KOPT-K1 (cell line): ENCODE measurements at regions not wholly inside any gene's neighbourhood (a gene's known extent, or its start where the extent isn't known, plus 50 kb on each side); places are given as distances from the start of the nearest gene placed in this dataset.
A peak's percentile ranks its signal among the peaks of the same experiment; 100 is the strongest.

ENCODE experiments used
- H3K27ac ChIP-seq: fragments of 200-600 bp; sonication (generic); 2 replicates; pipeline ENCODE4 v1.5.1; 2016; ENCODE audit warnings: antibody characterized with exemption, mild to moderate bottlenecking, low read depth, low read length; ENCODE audit not compliant: poor library complexity, severe bottlenecking
- H3K36me3 ChIP-seq: fragments of 200-600 bp; sonication (generic); 2 replicates; pipeline ENCODE4 v1.5.1; 2017; ENCODE audit warnings: antibody characterized with exemption, mild to moderate bottlenecking, low read length, moderate library complexity; ENCODE audit not compliant: insufficient read depth
- H3K9me3 ChIP-seq: fragments of 200-600 bp; sonication (generic); 2 replicates; pipeline ENCODE4 v1.5.1; 2017; ENCODE audit warnings: antibody characterized with exemption, low read length, mild to moderate bottlenecking; ENCODE audit not compliant: insufficient read depth, poor library complexity, severe bottlenecking

DNA sequence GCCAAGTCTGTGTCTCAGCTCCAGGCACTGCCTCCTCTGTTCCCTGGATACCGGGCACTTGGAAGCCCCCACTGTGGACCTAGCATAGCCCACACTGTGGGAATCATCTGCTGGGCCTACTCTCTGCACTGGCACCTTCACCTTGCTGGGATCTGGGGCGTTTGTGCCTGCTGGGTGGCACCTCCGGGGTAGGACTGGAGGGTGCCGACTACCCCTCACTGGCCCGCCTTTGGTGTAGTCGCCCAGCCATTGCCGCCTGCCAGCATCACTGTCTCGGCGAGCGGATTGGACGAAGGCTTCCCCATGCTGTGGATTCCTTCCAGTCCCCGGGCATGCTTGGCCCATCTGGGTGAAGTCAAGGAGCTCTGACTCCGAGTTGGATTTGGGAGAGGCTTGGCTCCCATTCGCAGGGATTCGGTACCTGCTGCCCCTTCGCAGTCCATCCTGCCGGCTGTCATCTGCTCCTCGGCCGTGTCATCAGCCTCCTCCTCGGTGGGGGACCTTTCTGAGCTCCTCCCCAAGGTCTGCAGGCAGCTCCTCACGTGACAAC, 180.6 kb upstream of the HDAC4 start:
- H3K36me3 ChIP-seq, result no peaks in the 10 kb centered on the region
- no peaks in the 10 kb centered on the region for H3K9me3 ChIP-seq
- peak overlapping the region; percentile 19 for H3K27ac ChIP-seq

DNA sequence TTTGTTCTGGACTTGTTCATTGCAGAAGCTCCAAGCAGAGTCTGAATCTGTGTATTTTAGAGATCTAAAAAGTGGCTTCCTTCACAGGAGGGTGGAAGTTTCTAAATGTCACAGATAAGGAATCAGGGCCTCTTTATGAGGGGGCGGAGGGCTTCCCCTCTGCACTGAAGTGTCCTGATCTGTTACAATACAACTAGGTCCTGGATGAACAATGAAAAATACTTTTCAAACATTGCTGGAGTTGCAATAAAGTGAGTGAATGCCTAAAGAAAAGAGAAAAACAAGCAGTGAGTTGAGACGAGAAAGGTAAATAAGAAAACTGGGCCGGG, 179.3 kb upstream of the HDAC4 start:
- no peaks in the 10 kb centered on the region for H3K9me3 ChIP-seq
- peak overlapping the region; percentile 47 for H3K27ac ChIP-seq

GRCh38 chr2:239579524-239580198, 178.8 kb upstream of the HDAC4 start:
- no peaks in the 10 kb centered on the region for H3K9me3 ChIP-seq
- peak overlapping the region; percentile 47 for H3K27ac ChIP-seq
- H3K36me3 ChIP-seq, result no peaks in the 10 kb centered on the region

More for the DNA sequence above, 179.3 kb upstream of the HDAC4 start:
- no peaks in the 10 kb centered on the region for H3K36me3 ChIP-seq

DNA sequence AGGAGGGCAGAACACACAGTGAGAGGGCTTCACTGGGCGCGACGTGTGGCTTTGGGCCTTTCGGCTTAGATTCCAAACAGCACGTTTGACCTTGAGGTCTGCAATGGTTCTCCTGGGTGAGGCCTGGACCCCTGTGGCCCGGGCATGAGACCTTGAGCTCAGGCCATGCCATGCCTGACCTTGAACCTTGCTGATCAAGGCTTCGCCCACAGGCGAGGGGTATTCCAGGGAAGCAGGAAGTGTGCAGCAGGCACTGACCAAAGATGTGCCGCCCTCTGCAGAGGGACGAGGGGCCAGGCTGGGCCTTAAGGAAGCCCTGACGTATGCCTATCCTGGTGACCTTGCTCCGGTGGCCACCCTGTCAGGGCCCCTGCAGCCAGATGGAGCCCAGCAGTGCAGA, 178.3 kb upstream of the HDAC4 start:
- Histone ChIP-seq H3K36me3 (no peaks in the 10 kb centered on the region), H3K9me3 (no peaks in the 10 kb centered on the region), H3K27ac (peak overlapping the region; percentile 47)

- no peaks in the 10 kb centered on the region for H3K9me3 ChIP-seq
- no peak overlapping the region for H3K27ac ChIP-seq
- H3K36me3 ChIP-seq, result no peaks in the 10 kb centered on the region
Measured at GRCh38 chr2:239578381-239578780, 177.6 kb upstream of the HDAC4 start.

DNA sequence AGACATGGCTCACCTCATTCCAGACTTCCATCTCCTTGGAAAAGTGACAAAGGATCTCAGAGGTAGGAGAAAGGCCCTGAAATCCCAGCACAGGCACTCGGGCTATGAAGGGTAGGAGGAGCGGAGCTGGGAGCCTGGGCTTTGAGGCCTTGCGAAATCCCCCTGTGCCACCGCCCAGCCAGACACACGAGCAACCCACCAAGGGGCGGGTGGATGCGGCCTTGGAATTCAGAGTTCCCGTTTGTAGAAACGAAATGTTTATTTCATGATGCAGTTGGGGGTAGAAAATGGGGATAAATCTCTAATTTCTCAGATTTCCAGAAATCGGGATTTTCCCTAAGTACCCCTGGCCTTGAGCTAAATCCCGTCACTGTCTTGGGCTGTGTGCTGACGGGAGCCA, 177.1 kb upstream of the HDAC4 start:
- Histone ChIP-seq H3K9me3 (no peaks in the 10 kb centered on the region), H3K36me3 (no peaks in the 10 kb centered on the region), H3K27ac (no peak overlapping the region)

DNA sequence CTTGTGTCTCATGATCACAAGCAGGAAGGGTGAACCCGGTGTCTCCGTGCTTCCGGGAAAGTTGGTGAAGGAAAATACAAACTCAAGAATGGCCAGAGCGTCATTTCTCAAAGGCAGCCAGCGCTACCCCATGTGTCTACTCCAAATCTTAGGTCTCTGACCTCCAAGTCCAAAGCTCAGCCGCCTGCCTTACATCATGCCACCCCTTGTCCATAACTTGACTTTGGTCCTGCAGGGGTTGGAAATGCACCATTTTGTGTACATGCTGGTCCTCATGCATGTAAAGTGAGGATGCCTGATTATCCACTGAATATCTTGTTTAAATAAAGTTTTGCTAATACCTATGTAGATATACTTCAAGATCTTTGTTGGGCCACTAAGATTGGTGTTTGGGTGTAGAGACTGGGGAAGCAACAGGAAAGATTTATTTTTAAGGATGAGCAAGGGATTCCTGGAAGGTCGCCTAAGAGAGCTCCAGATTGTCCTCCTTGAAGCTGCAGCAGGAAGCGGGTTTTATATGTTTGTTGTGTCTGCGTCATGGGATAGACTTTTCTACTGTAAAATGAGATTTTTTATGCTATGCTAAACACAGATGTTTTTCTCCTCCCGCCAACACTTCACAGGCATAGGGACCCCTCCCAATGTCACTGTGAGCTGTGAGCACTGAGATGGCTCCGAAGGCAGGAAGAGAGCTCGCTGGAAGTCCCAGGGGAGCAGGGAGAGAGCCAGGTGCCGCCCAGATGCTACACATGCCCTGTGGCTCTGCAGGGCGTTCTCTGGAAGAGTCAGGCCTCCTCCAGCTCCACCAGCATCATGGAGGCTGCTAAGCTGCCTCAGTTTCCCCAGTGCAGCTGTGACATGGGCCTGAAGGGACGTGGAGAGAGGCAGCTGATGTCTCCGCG, 176.2 kb upstream of the HDAC4 start:
- no peaks in the 10 kb centered on the region for H3K9me3 ChIP-seq
- H3K27ac ChIP-seq, result no peak overlapping the region
- H3K36me3 ChIP-seq, result no peaks in the 10 kb centered on the region

GRCh38 chr2:239575931-239576445, 175.2 kb upstream of the HDAC4 start:
- Histone ChIP-seq H3K9me3 (no peaks in the 10 kb centered on the region), H3K36me3 (no peaks in the 10 kb centered on the region), H3K27ac (no peak overlapping the region)

DNA sequence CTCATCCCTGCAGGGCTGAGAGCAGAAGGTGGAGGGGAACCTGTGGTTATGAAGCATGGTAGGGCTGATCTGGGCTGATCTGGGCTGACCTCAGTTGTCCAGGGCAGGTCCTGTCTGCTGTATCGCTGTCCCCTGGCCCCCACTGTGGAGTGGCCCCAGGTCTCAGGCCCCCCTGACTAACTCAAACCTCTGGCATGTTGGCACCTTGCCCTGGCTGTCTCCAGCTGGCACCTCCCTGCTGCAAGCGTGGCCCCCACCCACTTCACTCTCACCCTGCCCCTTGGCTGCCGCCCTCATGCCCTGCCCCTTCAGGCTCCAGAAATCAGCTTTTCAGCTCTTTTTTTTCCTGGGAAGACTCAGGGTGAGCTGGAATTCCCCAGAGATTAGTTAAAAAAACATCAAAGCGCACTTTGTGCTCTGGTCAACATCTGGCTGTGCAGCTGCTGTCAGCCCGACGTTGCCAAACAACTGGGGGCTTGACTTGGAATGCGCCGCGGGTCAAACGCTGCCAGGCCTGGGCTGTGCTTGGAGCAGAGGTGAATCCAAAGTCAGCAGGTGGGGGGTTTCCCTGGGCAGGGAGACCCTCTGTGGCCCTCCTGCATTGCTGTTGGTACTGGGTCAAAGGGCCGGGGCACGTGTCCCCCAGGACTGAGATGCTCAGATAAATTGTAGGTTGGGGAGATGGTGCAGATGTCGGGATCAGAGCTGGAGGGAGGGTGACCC, 173.8 kb upstream of the HDAC4 start:
- H3K27ac ChIP-seq, result no peak overlapping the region
- H3K9me3 ChIP-seq, result no peaks in the 10 kb centered on the region
- H3K36me3 ChIP-seq, result no peaks in the 10 kb centered on the region

- Histone ChIP-seq H3K9me3 (no peaks in the 10 kb centered on the region), H3K27ac (no peak overlapping the region), H3K36me3 (no peaks in the 10 kb centered on the region)
Measured at GRCh38 chr2:239574054-239574433, 173.2 kb upstream of the HDAC4 start.

GRCh38 chr2:239570971-239571520, 170.2 kb upstream of the HDAC4 start:
- no peaks in the 10 kb centered on the region for H3K36me3 ChIP-seq

DNA sequence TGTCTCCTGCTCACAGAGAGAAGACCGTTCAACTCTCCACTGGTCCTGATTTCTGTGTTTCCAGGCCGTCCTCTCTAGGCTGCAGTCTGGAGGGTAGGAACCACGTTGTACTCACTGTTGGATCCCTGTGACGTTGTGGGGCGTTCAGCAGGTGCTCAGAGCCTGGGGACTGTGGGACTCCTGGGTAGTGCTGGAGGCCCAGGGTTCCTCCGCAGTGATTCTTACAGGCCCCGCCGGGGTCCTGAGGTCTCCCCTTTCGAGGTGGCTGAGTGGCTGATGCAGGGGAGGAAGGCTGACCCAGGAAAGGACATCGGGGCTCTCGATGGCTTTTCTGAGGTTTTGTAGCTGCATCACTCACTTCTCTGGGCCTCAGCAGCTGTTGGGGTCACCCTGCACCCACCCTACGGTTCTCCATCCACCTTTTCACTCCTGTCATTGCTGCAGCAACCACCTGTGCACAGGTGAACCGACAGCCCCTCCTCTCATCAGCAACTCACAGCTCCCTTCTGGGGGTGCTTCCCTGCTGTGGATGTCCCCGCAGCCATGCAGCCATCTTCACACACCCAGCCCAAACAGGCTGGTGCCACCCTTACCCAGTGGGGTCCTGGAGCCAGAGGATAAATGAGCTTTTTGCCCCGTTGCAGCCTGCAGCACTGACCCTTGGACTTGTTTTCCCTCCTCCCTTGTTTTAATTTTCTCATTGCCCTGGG, 169.6 kb upstream of the HDAC4 start:
- no peak overlapping the region for H3K27ac ChIP-seq
- no peaks in the 10 kb centered on the region for H3K9me3 ChIP-seq
- H3K36me3 ChIP-seq, result no peaks in the 10 kb centered on the region

More at GRCh38 chr2:239570971-239571520, 170.2 kb upstream of the HDAC4 start:
- no peak overlapping the region for H3K27ac ChIP-seq
- no peaks in the 10 kb centered on the region for H3K9me3 ChIP-seq

- Histone ChIP-seq H3K27ac (no peak overlapping the region), H3K9me3 (no peaks in the 10 kb centered on the region), H3K36me3 (no peaks in the 10 kb centered on the region)
Measured at GRCh38 chr2:239569401-239570090, 168.7 kb upstream of the HDAC4 start.

- Histone ChIP-seq H3K27ac (no peak overlapping the region), H3K36me3 (no peaks in the 10 kb centered on the region), H3K9me3 (no peaks in the 10 kb centered on the region)
Measured at GRCh38 chr2:239568601-239569000, 167.8 kb upstream of the HDAC4 start.
